ENCODE measurements at regions not wholly inside any gene's neighbourhood (a gene's known extent, or its start where the extent isn't known, plus 50 kb on each side); places are given as distances from the start of the nearest gene placed in this dataset.

- no peak overlapping the region for H3K14ac ChIP-seq (replicated peaks; ENCODE audit: low read depth, low read length)
- in situ Hi-C loops (cut with MboI; ENCODE audit: low sequenced_read_pairs) = no loop called here
- H2AK5ac ChIP-seq (ENCODE audit: low read depth, low read length) = no peak overlapping the region
- no peak overlapping the region for H2BK15ac ChIP-seq (ENCODE audit: low read depth, low read length)
- dilution Hi-C loops (cut with HindIII; ENCODE audit: low sequenced_read_pairs, unreplicated experiment) = no loop called here
- H2AFZ ChIP-seq (replicated peaks; ENCODE audit: low read length, poor library complexity) = no peak overlapping the region
- no CpG with 5 or more reads among the region's 4 CpGs for WGBS, 2 experiments (ENCODE audit: extremely low coverage in 2 of 2, insufficient read length in 1 of 2)
- H2BK120ac ChIP-seq (ENCODE audit: low read depth, low read length) = no peak overlapping the region
- no TSS peak for BruUV-seq (replicated peaks)
- no peak overlapping the region for H2BK5ac ChIP-seq (ENCODE audit: low read depth, low read length, poor library complexity, severe bottlenecking)
- no peaks in the 10 kb centered on the region for H3K9me3 ChIP-seq (ENCODE audit: control insufficient read depth, insufficient read depth, low read length)
- ATAC-seq (ENCODE audit: low read depth) (no peak), DNase-seq (no peak)
- H3K27ac ChIP-seq (ENCODE audit: insufficient read depth, low read length) = no peak overlapping the region
- H3K18ac ChIP-seq (ENCODE audit: low read depth, low read length) = no peak overlapping the region
- H3K9me1 ChIP-seq (ENCODE audit: insufficient read depth, low read length) = 0 out of 2 replicates have a peak, but pooled peaks cover 8% of the 10 kb centered on the region
- H3K79me1 ChIP-seq (ENCODE audit: low read depth in 1 of 2, low read length in 2 of 2) = no peaks in the 10 kb centered on the region
- H3K4me1 ChIP-seq (ENCODE audit: control insufficient read depth, insufficient read depth, low read length) = peaks cover 10% of the 10 kb centered on the region
- H3K4me3 ChIP-seq (ENCODE audit: insufficient read depth, low read depth, low read length) = no peak overlapping the region
- H3K9ac ChIP-seq (ENCODE audit: low read depth, low read length) = no peak overlapping the region
- intact Hi-C loops (cut with micrococcal nuclease) = no loop called here
- H4K8ac ChIP-seq (ENCODE audit: low read depth in 2 of 2, low read length in 2 of 2) = no peak overlapping the region
- no peak overlapping the region for H3K4ac ChIP-seq (ENCODE audit: low read depth, low read length)
- H2AK9ac ChIP-seq (replicated peaks; ENCODE audit: low read depth, low read length, poor library complexity) = no peak overlapping the region
- ChIA-PET CTCF (no interaction called here), POLR2A (ENCODE audit: unreplicated experiment) (no interaction called here)
- H3K27me3 ChIP-seq (ENCODE audit: control insufficient read depth, insufficient read depth, low read length) = peaks cover 10% of the 10 kb centered on the region
- no peaks in the 10 kb centered on the region for H3K36me3 ChIP-seq (ENCODE audit: control insufficient read depth, insufficient read depth, low read length)
- no peak overlapping the region for H4K91ac ChIP-seq (ENCODE audit: insufficient read depth, low read depth, low read length)
- no peak overlapping the region for H4K5ac ChIP-seq (ENCODE audit: low read depth, low read length)
- no peak overlapping the region for H3K23ac ChIP-seq (ENCODE audit: low read depth, low read length)
- H4K20me1 ChIP-seq (ENCODE audit: insufficient read depth, low read length) = no peaks in the 10 kb centered on the region
- no peak overlapping the region for H3K4me2 ChIP-seq (ENCODE audit: low read depth, low read length)
- TF ChIP-seq SMC3 (IDR thresholded peaks at IDR 0.05; ENCODE audit: low read depth, low read length) (no peak), NFE2L2 (IDR thresholded peaks at IDR 0.05; ENCODE audit: low read depth, low read length) (no peak), CEBPB (IDR thresholded peaks at IDR 0.05; ENCODE audit: low read depth, low read length) (no peak), MXI1 (IDR thresholded peaks at IDR 0.05; ENCODE audit: borderline replicate concordance, low read depth, low read length) (no peak), POLR2A (IDR thresholded peaks at IDR 0.05; ENCODE audit: low read depth, low read length) (no peak), BHLHE40 (IDR thresholded peaks at IDR 0.05; ENCODE audit: low read depth, low read length) (no peak), MAFK (IDR thresholded peaks at IDR 0.05; ENCODE audit: low read depth, low read length) (no peak), USF2 (IDR thresholded peaks at IDR 0.05; ENCODE audit: low read depth, low read length) (no peak), RAD21 (IDR thresholded peaks at IDR 0.05; ENCODE audit: low read length) (no peak), FOS (IDR thresholded peaks at IDR 0.05; ENCODE audit: low read depth, low read length) (no peak), RCOR1 (IDR thresholded peaks at IDR 0.05; ENCODE audit: insufficient replicate concordance, low read length) (no peak), RFX5 (IDR thresholded peaks at IDR 0.05; ENCODE audit: low read depth, low read length) (no peak)
- TF ChIP-seq, protein P1, sequence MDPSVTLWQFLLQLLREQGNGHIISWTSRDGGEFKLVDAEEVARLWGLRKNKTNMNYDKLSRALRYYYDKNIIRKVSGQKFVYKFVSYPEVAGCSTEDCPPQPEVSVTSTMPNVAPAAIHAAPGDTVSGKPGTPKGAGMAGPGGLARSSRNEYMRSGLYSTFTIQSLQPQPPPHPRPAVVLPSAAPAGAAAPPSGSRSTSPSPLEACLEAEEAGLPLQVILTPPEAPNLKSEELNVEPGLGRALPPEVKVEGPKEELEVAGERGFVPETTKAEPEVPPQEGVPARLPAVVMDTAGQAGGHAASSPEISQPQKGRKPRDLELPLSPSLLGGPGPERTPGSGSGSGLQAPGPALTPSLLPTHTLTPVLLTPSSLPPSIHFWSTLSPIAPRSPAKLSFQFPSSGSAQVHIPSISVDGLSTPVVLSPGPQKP (IDR thresholded peaks at IDR 0.05; ENCODE audit: borderline replicate concordance, low read depth, low read length) = no peak
- no peak overlapping the region for H2BK20ac ChIP-seq (ENCODE audit: low read depth, low read length)
- no peak overlapping the region for H3K56ac ChIP-seq (ENCODE audit: extremely low read depth, insufficient read depth, low read length)
Measured at GRCh38 chrX:39894683-39895082, 203.1 kb downstream of the BCOR start.

Measured in IMR-90 (cell line).